ENCODE measurements at regions not wholly inside any gene's neighbourhood (a gene's known extent, or its start where the extent isn't known, plus 50 kb on each side); places are given as distances from the start of the nearest gene placed in this dataset.
A peak's percentile ranks its signal among the peaks of the same experiment; 100 is the strongest.

GRCh38 chr5:9922719-9923118 lies 292.6 kb upstream of the TAS2R1 start:
- TF ChIP-seq CTCF (conservative IDR thresholded peaks at IDR 0.05) = peak; percentile 76
- TF ChIP-seq EZH2 (IDR thresholded peaks at IDR 0.05; ENCODE audit: low read depth) = no peak
